Uterus (tissue), 3 donors: ENCODE measurements at regions not wholly inside any gene's neighbourhood (a gene's known extent, or its start where the extent isn't known, plus 50 kb on each side); places are given as distances from the start of the nearest gene placed in this dataset.

Source experiments
- DNase-seq, 2 donors: peaks; one replicate each; pipeline ENCODE4 v3.0.0-alpha.2; 2019 to 2020
- H3K27ac ChIP-seq, 2 donors: fragments of 200-600 bp; sonication (generic); 1 replicate in 1 of 2; 2 replicates in 1 of 2; pipeline ENCODE4 v1.5.1; 2016 to 2018
- H3K27me3 ChIP-seq, 2 donors: fragments of 200-600 bp; sonication (generic); one replicate each; pipeline ENCODE4 v1.5.1; 2018 to 2019; ENCODE audit warnings: control low read depth in 1 of 2
- H3K36me3 ChIP-seq, 2 donors: fragments of 200-600 bp; sonication (generic); one replicate each; pipeline ENCODE4 v1.5.1; 2019; ENCODE audit warnings: control low read depth in 1 of 2
- H3K4me1 ChIP-seq, 2 donors: fragments of 200-600 bp; sonication (generic); one replicate each; pipeline ENCODE4 v1.5.1; 2018 to 2019; ENCODE audit warnings: control low read depth in 1 of 2
- H3K4me3 ChIP-seq, 2 donors: fragments of 200-600 bp; sonication (generic); 1 replicate in 1 of 2; 2 replicates in 1 of 2; pipeline ENCODE4 v1.5.1; 2018 to 2019; ENCODE audit warnings: mild to moderate bottlenecking in 1 of 2
- H3K9me3 ChIP-seq, 2 donors: fragments of 200-600 bp; sonication (generic); one replicate each; pipeline ENCODE4 v1.5.1; 2019; ENCODE audit warnings: control low read depth in 1 of 2
- CTCF ChIP-seq, 4 experiments: fragments of 200-600 bp in 2 of 4; fragments of 450-650 bp in 2 of 4; sonication (generic) in 2 of 4; IDR thresholded peaks; one replicate each; pipeline ENCODE4 v1.5.1; 2016 to 2019; ENCODE audit warnings: antibody characterized with exemption in 4 of 4, mild to moderate bottlenecking in 2 of 4, moderate library complexity in 1 of 4
- POLR2A ChIP-seq, 2 donors: fragments of 450-650 bp; IDR thresholded peaks; one replicate each; pipeline ENCODE4 v1.6.1; 2016; ENCODE audit warnings: antibody characterized with exemption in 2 of 2, mild to moderate bottlenecking in 1 of 2, moderate library complexity in 1 of 2
- intact Hi-C: fragments of 100-400 bp; cut with DNase I; formaldehyde crosslinking; loops from one replicate; pipeline ENCODE4 v1.15.1; 2023; ENCODE audit warnings: low total_unique reads
- donor health status: DM: yes; HTN: yes; CAD: no.

DNA sequence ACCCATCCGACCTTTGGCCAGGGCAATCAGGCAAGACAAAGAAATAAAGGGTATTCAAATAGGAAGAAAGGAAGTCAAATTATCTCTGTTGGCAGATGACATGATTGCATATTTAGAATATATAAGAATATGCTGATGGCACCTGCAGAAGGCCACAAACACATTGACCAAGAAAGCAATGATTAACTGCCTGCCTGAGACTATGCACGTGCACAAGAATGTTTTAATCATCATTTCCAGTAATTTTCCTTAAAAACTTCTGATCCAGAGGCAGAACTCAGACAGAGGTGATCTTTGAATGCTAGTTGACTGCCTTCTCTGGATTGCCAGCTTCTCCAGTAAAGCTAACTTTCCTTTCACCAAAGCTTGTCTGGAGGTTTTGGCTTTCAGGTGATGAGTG lies 260.2 kb downstream of the DTWD2 start:
- Histone ChIP-seq H3K36me3 (no peaks in the 10 kb centered on the region), H3K9me3 (no peaks in the 10 kb centered on the region), H3K27me3 (no peaks in the 10 kb centered on the region), H3K27ac (no peak overlapping the region), H3K4me3 (no peak overlapping the region), H3K4me1 (no peaks in the 10 kb centered on the region)
- no peak for TF ChIP-seq CTCF (IDR thresholded peaks at IDR 0.05)
- no peak for TF ChIP-seq POLR2A (IDR thresholded peaks at IDR 0.05)
- DNase-seq: no peak
- intact Hi-C loops: no loop called here

- Histone ChIP-seq H3K4me3 (no peak overlapping the region), H3K36me3 (no peaks in the 10 kb centered on the region), H3K9me3 (no peaks in the 10 kb centered on the region), H3K27ac (no peak overlapping the region), H3K27me3 (no peaks in the 10 kb centered on the region), H3K4me1 (no peaks in the 10 kb centered on the region)
- DNase-seq: no peak
- TF ChIP-seq POLR2A (IDR thresholded peaks at IDR 0.05) (no peak), CTCF (IDR thresholded peaks at IDR 0.05) (no peak)
- intact Hi-C loops: no loop called here
Observed at GRCh38 chr5:118726891-118727290, 261.5 kb downstream of the DTWD2 start.

GRCh38 chr5:118723021-118723338 lies 265.4 kb downstream of the DTWD2 start:
- H3K4me3 ChIP-seq: no peak overlapping the region
- no peaks in the 10 kb centered on the region for H3K4me1 ChIP-seq
- H3K27ac ChIP-seq: no peak overlapping the region
- H3K9me3 ChIP-seq: no peaks in the 10 kb centered on the region
- intact Hi-C loops: no loop called here
- no peak for TF ChIP-seq CTCF (IDR thresholded peaks at IDR 0.05)
- TF ChIP-seq POLR2A (IDR thresholded peaks at IDR 0.05): no peak
- no peak for DNase-seq
- no peaks in the 10 kb centered on the region for H3K27me3 ChIP-seq
- H3K36me3 ChIP-seq: no peaks in the 10 kb centered on the region

DNA sequence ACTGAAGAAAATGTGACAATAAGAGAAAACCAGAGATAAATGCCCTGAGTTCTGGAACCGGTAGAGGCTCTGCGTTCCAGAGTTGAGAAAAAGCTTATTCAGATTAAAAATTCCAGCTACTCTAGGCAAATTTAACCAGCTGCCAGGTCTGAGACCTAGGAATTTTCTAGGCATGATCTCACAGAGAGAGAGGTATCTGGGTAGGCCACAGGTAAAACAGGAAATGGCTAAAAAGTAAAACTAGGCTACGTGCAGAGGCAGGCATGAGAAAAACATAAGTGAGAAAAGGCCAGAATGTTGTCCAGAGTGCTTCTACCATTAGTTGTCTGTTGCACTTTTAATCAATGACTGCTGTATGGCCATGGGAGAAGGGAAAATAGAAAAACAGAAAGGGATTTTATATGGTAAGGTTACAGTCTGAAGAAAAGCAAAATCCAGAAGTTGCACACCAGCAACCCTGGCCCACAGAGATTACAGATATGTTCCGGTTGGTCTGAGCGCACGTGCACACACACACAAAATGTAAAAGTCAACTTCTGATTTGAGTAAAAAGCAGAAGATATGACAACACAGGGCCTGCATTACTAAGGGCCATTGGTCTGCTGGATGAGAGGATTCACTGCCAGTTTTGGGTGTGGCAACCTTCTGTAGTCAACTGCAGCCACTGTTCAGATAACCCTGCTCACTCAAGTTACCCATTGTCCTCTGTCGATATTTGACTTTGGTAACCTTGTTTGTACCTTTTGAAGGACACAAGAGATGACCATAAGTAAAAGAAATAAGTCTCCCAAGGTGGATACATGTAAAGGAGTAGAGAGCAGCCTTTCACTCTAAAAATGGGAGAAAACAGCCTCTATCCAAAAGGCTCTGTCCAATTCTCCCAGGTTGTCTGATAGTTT lies 266.0 kb downstream of the DTWD2 start:
- DNase-seq: no peak
- TF ChIP-seq CTCF (IDR thresholded peaks at IDR 0.05): no peak
- TF ChIP-seq POLR2A (IDR thresholded peaks at IDR 0.05): no peak
- intact Hi-C loops: no loop called here

GRCh38 chr5:118711727-118712126 lies 276.6 kb downstream of the DTWD2 start:
- Histone ChIP-seq H3K27me3 (no peaks in the 10 kb centered on the region), H3K4me3 (no peak overlapping the region), H3K9me3 (no peaks in the 10 kb centered on the region), H3K36me3 (no peaks in the 10 kb centered on the region), H3K27ac (no peak overlapping the region), H3K4me1 (no peaks in the 10 kb centered on the region)
- intact Hi-C loops: no loop called here
- DNase-seq: no peak
- TF ChIP-seq CTCF (IDR thresholded peaks at IDR 0.05): no peak
- TF ChIP-seq POLR2A (IDR thresholded peaks at IDR 0.05): no peak

More for the DNA sequence above, 266.0 kb downstream of the DTWD2 start:
- H3K4me1 ChIP-seq: no peaks in the 10 kb centered on the region
- no peak overlapping the region for H3K4me3 ChIP-seq
- H3K27me3 ChIP-seq: no peaks in the 10 kb centered on the region
- no peaks in the 10 kb centered on the region for H3K36me3 ChIP-seq
- no peak overlapping the region for H3K27ac ChIP-seq
- no peaks in the 10 kb centered on the region for H3K9me3 ChIP-seq
